HL-60 (cell line): ENCODE measurements at regions not wholly inside any gene's neighbourhood (a gene's known extent, or its start where the extent isn't known, plus 50 kb on each side); places are given as distances from the start of the nearest gene placed in this dataset.

Experiments used
- DNase-seq, 2 experiments: peaks; one replicate each; pipeline ENCODE4 v3.0.0-alpha.2; 2010 to 2020; ENCODE audit warnings: low read depth in 1 of 2, low spot score in 1 of 2
- H3K27ac ChIP-seq: fragments of 250-450 bp; sonication (Bioruptor Pico); replicated peaks from 2 replicates; pipeline ENCODE4 v1.5.1; 2020; ENCODE audit warnings: mild to moderate bottlenecking, moderate library complexity
- H3K27me3 ChIP-seq: fragments of 250-450 bp; sonication (Bioruptor Pico); 2 replicates; pipeline ENCODE4 v1.5.1; 2021; ENCODE audit warnings: mild to moderate bottlenecking, moderate library complexity; ENCODE audit not compliant: insufficient read depth, poor library complexity, severe bottlenecking
- H3K4me3 ChIP-seq: replicated peaks from 2 replicates; pipeline ENCODE4 v1.5.1; 2011; ENCODE audit warnings: mild to moderate bottlenecking, control low read depth, low read length; ENCODE audit not compliant: insufficient read depth
- GABPA ChIP-seq: IDR thresholded peaks from 2 replicates; pipeline ENCODE4 v1.6.1; 2012; ENCODE audit warnings: low read depth
- POLR2AphosphoS5 ChIP-seq: IDR thresholded peaks from 2 replicates; pipeline ENCODE4 v1.6.1; 2012; ENCODE audit warnings: low read depth
- REST ChIP-seq: IDR thresholded peaks from 2 replicates; pipeline ENCODE4 v1.6.1; 2012; ENCODE audit warnings: low read depth; ENCODE audit not compliant: insufficient replicate concordance
- SPI1 ChIP-seq: IDR thresholded peaks from 2 replicates; pipeline ENCODE4 v1.6.1; 2012; ENCODE audit warnings: low read depth, mild to moderate bottlenecking, borderline replicate concordance
- TF ChIP-seq, protein P1 (sequence below): IDR thresholded peaks from one replicate; pipeline ENCODE4 v1.5.1; 2011; ENCODE audit warnings: low read length, control low read depth, inconsistent platforms; ENCODE audit not compliant: insufficient read depth

GRCh38 chr15:31458596-31459399 is 132.2 kb downstream of the KLF13 start:
- Histone ChIP-seq H3K27me3 (no peaks in the 10 kb centered on the region), H3K27ac (no peak overlapping the region), H3K4me3 (no peak overlapping the region)
- no peak for TF ChIP-seq GABPA
- TF ChIP-seq, protein P1, sequence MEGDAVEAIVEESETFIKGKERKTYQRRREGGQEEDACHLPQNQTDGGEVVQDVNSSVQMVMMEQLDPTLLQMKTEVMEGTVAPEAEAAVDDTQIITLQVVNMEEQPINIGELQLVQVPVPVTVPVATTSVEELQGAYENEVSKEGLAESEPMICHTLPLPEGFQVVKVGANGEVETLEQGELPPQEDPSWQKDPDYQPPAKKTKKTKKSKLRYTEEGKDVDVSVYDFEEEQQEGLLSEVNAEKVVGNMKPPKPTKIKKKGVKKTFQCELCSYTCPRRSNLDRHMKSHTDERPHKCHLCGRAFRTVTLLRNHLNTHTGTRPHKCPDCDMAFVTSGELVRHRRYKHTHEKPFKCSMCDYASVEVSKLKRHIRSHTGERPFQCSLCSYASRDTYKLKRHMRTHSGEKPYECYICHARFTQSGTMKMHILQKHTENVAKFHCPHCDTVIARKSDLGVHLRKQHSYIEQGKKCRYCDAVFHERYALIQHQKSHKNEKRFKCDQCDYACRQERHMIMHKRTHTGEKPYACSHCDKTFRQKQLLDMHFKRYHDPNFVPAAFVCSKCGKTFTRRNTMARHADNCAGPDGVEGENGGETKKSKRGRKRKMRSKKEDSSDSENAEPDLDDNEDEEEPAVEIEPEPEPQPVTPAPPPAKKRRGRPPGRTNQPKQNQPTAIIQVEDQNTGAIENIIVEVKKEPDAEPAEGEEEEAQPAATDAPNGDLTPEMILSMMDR: no peak
- TF ChIP-seq POLR2AphosphoS5: no peak
- no peak for TF ChIP-seq REST
- TF ChIP-seq SPI1: no peak
- DNase-seq: no peak

- H3K4me3 ChIP-seq: no peak overlapping the region
- H3K27ac ChIP-seq: no peak overlapping the region
- no peak for DNase-seq
- no peak for TF ChIP-seq SPI1
- TF ChIP-seq, protein P1: no peak
- no peak for TF ChIP-seq GABPA
- no peaks in the 10 kb centered on the region for H3K27me3 ChIP-seq
These were observed 132.7 kb downstream of the KLF13 start for GRCh38 chr15:31459400-31459748.

DNA sequence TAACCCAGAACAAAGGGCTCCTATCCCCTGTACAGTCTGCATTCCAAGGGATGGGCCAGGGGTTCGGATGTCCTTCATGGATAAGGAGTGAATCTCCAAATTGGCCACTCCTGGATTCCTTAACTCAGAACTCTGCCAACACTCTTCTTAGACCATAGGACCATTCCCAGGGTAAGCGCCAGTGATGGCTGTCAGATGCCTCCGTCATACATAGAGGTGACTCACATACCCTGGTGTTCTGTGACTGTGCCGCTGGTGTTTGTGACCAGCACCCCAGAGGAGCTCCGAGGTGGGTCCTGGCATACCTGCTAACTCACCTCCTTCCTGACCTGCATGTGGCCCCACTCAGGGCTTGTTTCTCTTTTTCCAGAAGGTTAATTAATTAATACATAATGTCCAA is 134.7 kb downstream of the KLF13 start:
- Histone ChIP-seq H3K27me3 (no peaks in the 10 kb centered on the region), H3K27ac (no peak overlapping the region)
- TF ChIP-seq POLR2AphosphoS5 (no peak), SPI1 (no peak), GABPA (no peak), REST (no peak)
- TF ChIP-seq, protein P1: no peak

More for the DNA sequence above, 134.7 kb downstream of the KLF13 start:
- DNase-seq: no peak
- H3K4me3 ChIP-seq: no peak overlapping the region
